ENCODE measurements at regions not wholly inside any gene's neighbourhood (a gene's known extent, or its start where the extent isn't known, plus 50 kb on each side); places are given as distances from the start of the nearest gene placed in this dataset.

DNA sequence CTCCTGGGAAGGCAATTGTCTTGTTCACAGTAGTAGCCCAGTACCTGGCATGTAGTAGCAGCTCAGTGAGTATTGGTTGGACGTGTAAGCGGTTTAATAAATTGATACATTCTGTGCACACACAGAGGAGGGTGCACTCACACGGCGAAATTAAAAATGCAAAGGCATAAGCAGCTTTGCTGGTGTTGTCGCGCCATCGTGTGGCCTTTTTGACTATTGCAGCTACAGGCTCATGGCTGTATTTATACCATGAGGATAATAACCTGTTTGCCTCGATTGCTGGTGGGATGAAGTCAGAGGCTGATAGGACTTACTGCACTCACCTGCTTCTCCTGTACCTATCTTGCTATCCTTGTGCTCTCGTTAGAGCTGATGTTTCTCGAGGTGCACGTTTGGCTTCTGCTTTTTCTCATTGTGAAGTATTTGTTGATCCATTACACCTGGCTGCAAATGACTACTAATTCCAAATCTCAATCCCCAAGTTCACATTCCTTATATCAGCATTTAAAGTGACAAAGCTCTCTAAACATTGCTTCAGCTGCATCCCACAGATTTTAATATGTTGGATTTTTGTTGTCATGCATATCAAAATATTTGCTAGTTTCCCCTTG lies 61.5 kb downstream of the TBXT start:
- TF ChIP-seq, protein P1, sequence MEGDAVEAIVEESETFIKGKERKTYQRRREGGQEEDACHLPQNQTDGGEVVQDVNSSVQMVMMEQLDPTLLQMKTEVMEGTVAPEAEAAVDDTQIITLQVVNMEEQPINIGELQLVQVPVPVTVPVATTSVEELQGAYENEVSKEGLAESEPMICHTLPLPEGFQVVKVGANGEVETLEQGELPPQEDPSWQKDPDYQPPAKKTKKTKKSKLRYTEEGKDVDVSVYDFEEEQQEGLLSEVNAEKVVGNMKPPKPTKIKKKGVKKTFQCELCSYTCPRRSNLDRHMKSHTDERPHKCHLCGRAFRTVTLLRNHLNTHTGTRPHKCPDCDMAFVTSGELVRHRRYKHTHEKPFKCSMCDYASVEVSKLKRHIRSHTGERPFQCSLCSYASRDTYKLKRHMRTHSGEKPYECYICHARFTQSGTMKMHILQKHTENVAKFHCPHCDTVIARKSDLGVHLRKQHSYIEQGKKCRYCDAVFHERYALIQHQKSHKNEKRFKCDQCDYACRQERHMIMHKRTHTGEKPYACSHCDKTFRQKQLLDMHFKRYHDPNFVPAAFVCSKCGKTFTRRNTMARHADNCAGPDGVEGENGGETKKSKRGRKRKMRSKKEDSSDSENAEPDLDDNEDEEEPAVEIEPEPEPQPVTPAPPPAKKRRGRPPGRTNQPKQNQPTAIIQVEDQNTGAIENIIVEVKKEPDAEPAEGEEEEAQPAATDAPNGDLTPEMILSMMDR (IDR thresholded peaks at IDR 0.05; ENCODE audit: low read depth, low read length, missing control alignments): peak; percentile 87
- no peak overlapping the region for H3K4me3 ChIP-seq (ENCODE audit: low read depth, low read length)
- in situ Hi-C loops (cut with HindIII; ENCODE audit: low sequenced_read_pairs): no loop called here
- peak; percentile 59 for DNase-seq (ENCODE audit: low read depth)

DNA sequence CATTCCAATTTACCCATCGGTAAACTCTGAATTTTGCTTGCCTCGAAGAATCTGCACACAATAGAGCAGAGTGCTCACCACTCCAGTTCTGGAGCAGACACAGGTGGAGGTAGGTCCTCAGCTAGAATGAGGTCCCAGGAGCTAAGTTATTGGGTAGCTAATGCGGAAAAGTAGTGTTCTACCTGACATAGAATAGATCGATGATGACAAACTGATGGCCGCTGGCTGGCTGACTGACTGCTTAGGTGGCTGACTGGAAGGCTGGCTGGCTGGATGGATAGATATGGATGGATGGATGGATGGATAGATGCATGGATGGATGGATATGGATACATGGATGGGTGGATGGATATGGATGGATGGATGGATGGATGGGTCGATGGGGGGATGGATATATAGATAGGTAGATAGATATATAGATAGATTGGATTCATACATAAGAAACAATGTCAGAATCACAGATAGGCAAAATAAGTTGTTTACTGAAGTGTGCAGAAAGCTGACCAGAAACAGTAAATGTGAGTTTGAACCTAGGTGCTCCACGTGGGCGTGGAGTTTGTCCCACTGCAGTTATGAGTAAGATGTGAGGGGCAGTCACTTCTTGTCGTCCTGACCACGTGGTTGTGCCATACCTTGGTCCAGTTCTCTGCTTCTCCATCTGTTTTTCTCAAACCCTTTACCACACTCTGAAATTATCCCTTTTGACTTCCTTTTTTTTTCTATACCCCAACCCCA lies 62.1 kb downstream of the TBXT start:
- TF ChIP-seq, protein P1 (IDR thresholded peaks at IDR 0.05; ENCODE audit: low read depth, low read length, missing control alignments): no peak
- no peak overlapping the region for H3K4me3 ChIP-seq (ENCODE audit: low read depth, low read length)
- in situ Hi-C loops (cut with HindIII; ENCODE audit: low sequenced_read_pairs): no loop called here
- DNase-seq (ENCODE audit: low read depth): no peak

DNA sequence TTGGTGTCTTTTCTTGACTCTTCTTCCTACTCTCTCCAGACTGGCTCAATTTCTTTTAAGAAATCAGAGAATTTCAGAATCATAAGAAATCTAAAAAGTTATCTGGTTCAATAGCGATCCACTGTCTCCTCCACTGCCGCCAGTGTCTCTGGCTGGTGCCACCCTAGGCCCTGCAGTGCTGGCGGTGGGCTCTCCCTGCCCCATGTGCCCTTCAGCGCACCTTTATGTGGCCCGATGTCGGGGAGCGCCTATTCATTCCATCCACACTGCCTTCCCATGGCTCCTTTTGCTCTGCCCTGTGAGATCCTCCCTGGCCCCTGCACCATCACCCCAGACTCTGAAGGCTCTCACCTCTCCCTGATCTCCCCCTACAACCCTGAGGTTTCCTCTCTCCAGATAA lies 62.8 kb downstream of the TBXT start:
- no peak for DNase-seq (ENCODE audit: low read depth)
- in situ Hi-C loops (cut with HindIII; ENCODE audit: low sequenced_read_pairs): no loop called here
- H3K4me3 ChIP-seq (ENCODE audit: low read depth, low read length): no peak overlapping the region
- TF ChIP-seq, protein P1 (IDR thresholded peaks at IDR 0.05; ENCODE audit: low read depth, low read length, missing control alignments): no peak

DNA sequence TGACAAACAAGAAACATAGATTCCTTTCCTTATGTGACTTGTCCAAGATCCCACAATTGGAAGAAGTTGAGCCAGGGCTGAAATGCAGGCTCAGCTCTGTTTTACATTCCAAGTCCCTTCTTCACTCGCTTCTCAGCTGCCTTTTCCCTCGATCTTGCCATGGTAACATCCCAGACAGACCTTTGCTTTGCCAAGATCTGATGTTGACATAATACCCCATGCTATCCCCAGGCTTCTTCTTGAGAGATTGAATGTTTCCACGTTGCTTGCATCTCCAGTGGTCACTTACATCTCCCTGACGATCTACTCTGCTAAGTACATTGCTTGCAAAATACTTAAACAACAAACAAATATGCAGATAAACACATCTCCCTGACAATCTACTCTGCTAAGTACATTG lies 63.5 kb downstream of the TBXT start:
- in situ Hi-C loops (cut with HindIII; ENCODE audit: low sequenced_read_pairs): no loop called here
- TF ChIP-seq, protein P1 (IDR thresholded peaks at IDR 0.05; ENCODE audit: low read depth, low read length, missing control alignments): no peak
- H3K4me3 ChIP-seq (ENCODE audit: low read depth, low read length): no peak overlapping the region
- peak; percentile 23 for DNase-seq (ENCODE audit: low read depth)

DNA sequence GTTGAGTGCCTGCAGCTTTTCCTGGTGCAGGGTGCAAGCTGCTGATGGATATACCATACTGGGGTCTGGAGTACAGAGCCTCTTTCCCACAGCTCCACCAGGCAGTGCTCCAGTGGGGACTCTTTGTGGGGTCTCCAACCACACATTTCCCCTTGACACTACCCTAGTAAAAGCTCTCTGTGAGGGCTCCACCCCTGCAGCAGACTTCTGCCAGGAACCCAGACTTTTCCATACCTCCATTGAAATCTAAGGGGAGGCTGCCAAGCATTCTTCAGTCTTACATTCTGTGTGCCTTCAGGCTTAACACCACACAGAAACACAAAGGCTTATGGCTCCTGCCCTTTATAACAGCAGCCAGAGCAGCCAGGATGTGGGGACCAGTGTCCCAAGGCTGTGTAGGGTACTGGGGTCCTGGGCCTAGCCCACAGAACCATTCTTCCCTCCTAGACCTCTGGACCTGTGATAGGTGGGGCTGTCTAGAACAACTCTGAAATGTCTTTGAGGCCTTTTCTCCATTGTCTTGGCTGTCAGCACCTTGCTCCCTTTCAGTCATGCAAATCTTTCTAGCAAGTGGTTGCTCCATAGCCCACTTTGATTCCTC lies 65.7 kb downstream of the TBXT start:
- TF ChIP-seq, protein P1 (IDR thresholded peaks at IDR 0.05; ENCODE audit: low read depth, low read length, missing control alignments): no peak
- in situ Hi-C loops (cut with HindIII; ENCODE audit: low sequenced_read_pairs): no loop called here
- no peak for DNase-seq (ENCODE audit: low read depth)
- no peak overlapping the region for H3K4me3 ChIP-seq (ENCODE audit: low read depth, low read length)

DNA sequence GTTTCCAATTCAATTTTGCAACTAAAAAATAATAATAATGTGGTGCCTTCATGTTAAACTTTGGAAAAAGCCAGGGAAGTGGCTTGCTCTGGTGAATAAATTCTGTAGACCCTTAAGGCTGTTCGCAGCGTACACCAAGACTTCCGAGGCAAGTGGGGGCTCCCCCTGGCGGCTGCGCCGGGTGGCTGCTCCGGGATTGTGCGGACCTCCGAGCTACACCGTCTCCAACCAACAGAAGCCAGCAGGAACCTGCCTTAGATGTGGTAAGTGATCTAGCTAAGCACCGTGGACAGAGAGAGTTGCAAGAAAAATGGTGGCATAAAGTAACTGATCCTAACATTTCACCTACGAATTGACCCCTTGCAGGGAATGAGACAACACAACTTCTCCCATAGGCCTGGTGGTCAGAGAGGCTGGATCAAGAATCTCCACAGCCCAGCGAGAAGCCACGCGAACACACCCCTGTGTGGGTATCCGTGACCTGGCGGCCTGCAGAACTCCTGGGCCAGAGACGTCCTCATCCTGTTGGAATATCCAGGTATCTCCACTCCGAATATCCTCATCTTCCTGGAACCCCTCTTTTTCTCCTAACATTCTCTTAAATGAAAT lies 69.6 kb downstream of the TBXT start:
- DNase-seq (ENCODE audit: low read depth): peak; percentile 73
- in situ Hi-C loops (cut with HindIII; ENCODE audit: low sequenced_read_pairs): no loop called here
- H3K4me3 ChIP-seq (ENCODE audit: low read depth, low read length): peak overlapping the region; percentile 44

More for the DNA sequence above, 69.6 kb downstream of the TBXT start:
- TF ChIP-seq, protein P1 (IDR thresholded peaks at IDR 0.05; ENCODE audit: low read depth, low read length, missing control alignments): peak; percentile 97
